Thyroid gland (tissue), 4 donors: ENCODE measurements at regions not wholly inside any gene's neighbourhood (a gene's known extent, or its start where the extent isn't known, plus 50 kb on each side); places are given as distances from the start of the nearest gene placed in this dataset.

ENCODE experiments used
- DNase-seq, 2 donors: peaks; one replicate each; pipeline ENCODE4 v3.0.0-alpha.2; 2019
- H3K27ac ChIP-seq, 3 donors: fragments of 200-600 bp; sonication (generic); 1 replicate in 2 of 3; 2 replicates in 1 of 3; pipeline ENCODE4 v1.5.1; 2016 to 2019; ENCODE audit warnings: mild to moderate bottlenecking in 1 of 3, moderate library complexity in 1 of 3
- H3K27me3 ChIP-seq: fragments of 200-600 bp; sonication (generic); one replicate; pipeline ENCODE4 v1.5.1; 2019
- H3K36me3 ChIP-seq, 2 donors: fragments of 200-600 bp; sonication (generic); one replicate each; pipeline ENCODE4 v1.5.1; 2016 to 2019
- H3K4me1 ChIP-seq, 2 donors: fragments of 200-600 bp; sonication (generic); one replicate each; pipeline ENCODE4 v1.5.1; 2017 to 2019
- H3K4me3 ChIP-seq, 3 donors: fragments of 200-600 bp; sonication (generic); replicated peaks in 1 of 3; 1 replicate in 2 of 3; 2 replicates in 1 of 3; pipeline ENCODE4 v1.5.1; 2016; ENCODE audit warnings: mild to moderate bottlenecking in 1 of 3
- H3K9me3 ChIP-seq: fragments of 200-600 bp; sonication (generic); one replicate; pipeline ENCODE4 v1.5.1; 2017
- CTCF ChIP-seq, 6 experiments: fragments of 200-600 bp in 3 of 6; fragments of 450-650 bp in 3 of 6; sonication (generic) in 3 of 6; IDR thresholded peaks; one replicate each; pipeline ENCODE4 v1.5.1; 2016 to 2019; ENCODE audit warnings: antibody characterized with exemption in 6 of 6, mild to moderate bottlenecking in 2 of 6, inconsistent platforms in 1 of 6, moderate library complexity in 1 of 6
- POLR2A ChIP-seq, 2 donors: fragments of 450-650 bp; IDR thresholded peaks; one replicate each; pipeline ENCODE4 v1.6.1; 2017; ENCODE audit warnings: antibody characterized with exemption in 2 of 2, mild to moderate bottlenecking in 2 of 2, moderate library complexity in 1 of 2
- WGBS, 2 donors: methylation state at CpG; one replicate each; pipeline ENCODE4 v1.1.5; 2017; 5-methylcytosine and 5-hydroxymethylcytosine counted together
- intact Hi-C: fragments of 100-400 bp; cut with DNase I; formaldehyde crosslinking; loops from one replicate; pipeline ENCODE4 v1.15.1; 2023

DNA sequence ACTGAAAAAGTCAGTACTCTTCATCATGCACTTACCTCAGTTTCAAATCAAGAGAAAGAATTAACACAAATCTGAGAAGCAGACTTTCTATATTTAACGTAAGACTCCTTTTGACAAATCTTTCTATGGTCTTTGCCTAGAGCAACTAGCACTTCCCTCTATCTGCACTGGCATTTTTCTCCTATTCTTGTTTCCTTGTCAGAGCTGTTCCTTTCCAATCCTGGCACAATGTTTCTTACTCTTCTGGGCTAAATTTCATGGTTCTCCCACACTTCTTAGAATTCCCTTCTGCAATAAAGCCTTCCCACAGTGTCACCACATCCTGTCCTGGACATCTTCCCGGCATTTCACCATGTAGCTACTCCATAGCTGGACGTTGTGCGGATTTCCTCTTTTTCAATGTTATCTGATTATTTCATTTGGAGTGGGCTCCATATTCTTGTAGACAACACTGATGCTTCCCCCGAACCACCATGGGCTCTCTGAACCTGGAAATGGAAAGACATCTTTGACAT is 144.7 kb upstream of the CTNNA2 start:
- Histone ChIP-seq H3K9me3 (no peaks in the 10 kb centered on the region), H3K36me3 (no peaks in the 10 kb centered on the region), H3K4me3 (no peak overlapping the region), H3K4me1 (no peaks in the 10 kb centered on the region), H3K27ac (no peak overlapping the region), H3K27me3 (no peaks in the 10 kb centered on the region)
- no peak for DNase-seq
- TF ChIP-seq POLR2A (IDR thresholded peaks at IDR 0.05) (no peak), CTCF (IDR thresholded peaks at IDR 0.05) (no peak)
- WGBS, 2 donors, result 79 to 86% methylated on average over 5 of the region's 5 CpGs
- intact Hi-C loops, result no loop called here

DNA sequence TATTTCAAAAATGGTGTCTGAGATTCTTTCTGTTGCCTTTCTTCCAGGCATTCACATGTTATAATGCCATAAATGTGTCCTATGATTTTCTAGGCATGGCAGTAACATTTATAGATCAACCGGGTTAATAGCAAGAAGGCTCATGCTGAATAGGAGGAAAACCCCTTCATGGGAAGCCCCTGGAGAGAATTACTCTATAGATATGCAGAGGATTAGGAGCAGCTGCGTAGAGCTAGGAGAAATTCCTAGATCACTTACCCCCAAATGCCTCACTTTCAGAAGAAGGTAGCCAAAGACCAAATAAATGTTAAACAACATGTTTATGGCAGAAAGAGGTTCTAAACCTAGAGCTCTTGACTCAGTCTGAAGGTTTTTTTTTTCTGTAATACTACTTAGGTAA is 153.4 kb upstream of the CTNNA2 start:
- Histone ChIP-seq H3K4me1 (no peaks in the 10 kb centered on the region), H3K36me3 (no peaks in the 10 kb centered on the region), H3K9me3 (no peaks in the 10 kb centered on the region), H3K27me3 (no peaks in the 10 kb centered on the region), H3K27ac (no peak overlapping the region), H3K4me3 (no peak overlapping the region)
- intact Hi-C loops, result no loop called here
- DNase-seq, result no peak
- TF ChIP-seq POLR2A (IDR thresholded peaks at IDR 0.05), result no peak
- TF ChIP-seq CTCF (IDR thresholded peaks at IDR 0.05), result no peak
- WGBS, 2 donors, result 32 to 38% methylated on average over 2 of the region's 2 CpGs

DNA sequence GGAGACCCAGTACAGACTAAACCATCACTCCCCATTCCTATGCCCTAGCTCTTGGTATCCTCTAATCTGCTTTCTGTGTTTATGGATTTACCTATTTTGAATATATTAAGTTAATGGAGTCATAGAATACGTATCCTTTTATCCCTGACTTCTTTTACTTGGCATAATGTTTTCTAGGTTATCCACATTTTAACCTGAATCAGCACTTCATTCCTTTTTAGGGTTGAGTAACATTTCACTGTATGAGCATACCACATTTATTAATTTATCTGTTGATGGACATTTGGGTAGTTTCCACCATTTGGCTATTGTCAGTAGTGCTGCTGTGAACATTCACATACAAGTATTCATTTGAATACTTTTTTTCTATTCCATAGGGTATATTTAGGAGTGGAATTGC is 157.3 kb upstream of the CTNNA2 start:
- Histone ChIP-seq H3K4me1 (no peaks in the 10 kb centered on the region), H3K9me3 (no peaks in the 10 kb centered on the region), H3K27ac (no peak overlapping the region), H3K4me3 (no peak overlapping the region), H3K27me3 (no peaks in the 10 kb centered on the region), H3K36me3 (no peaks in the 10 kb centered on the region)
- TF ChIP-seq POLR2A (IDR thresholded peaks at IDR 0.05) (no peak), CTCF (IDR thresholded peaks at IDR 0.05) (no peak)
- intact Hi-C loops, result no loop called here
- no peak for DNase-seq
- WGBS, 2 donors, result 0 to 28% methylated on average over 1 of the region's 1 CpG

- Histone ChIP-seq H3K4me1 (no peaks in the 10 kb centered on the region), H3K4me3 (no peak overlapping the region), H3K36me3 (no peaks in the 10 kb centered on the region), H3K27me3 (no peaks in the 10 kb centered on the region), H3K9me3 (no peaks in the 10 kb centered on the region), H3K27ac (no peak overlapping the region)
- DNase-seq, result no peak
- TF ChIP-seq POLR2A (IDR thresholded peaks at IDR 0.05) (no peak), CTCF (IDR thresholded peaks at IDR 0.05) (no peak)
- intact Hi-C loops, result no loop called here
Observed at GRCh38 chr2:79327460-79327859, 167.9 kb upstream of the REG3A start.

DNA sequence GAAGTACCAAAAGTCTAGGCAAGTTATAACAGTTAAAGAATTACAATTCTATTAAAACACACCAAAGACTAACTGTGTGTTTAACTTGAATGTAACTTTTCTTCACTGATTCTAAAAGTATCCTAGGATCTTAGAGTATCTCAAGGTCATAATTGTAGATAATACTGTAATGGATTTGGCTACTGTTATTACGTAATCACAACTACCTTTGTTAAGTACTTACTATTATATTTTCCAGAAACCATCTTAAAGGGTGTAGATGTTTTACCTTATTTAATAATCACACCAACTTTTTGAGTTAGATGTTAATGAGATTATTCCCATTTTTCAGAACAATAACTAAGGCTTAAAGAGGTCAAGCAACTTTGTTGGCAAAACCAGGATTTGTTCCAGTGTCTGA is 161.3 kb upstream of the REG3A start:
- 88 to 92% methylated on average over 1 of the region's 1 CpG for WGBS, 2 donors
- Histone ChIP-seq H3K27me3 (no peaks in the 10 kb centered on the region), H3K36me3 (no peaks in the 10 kb centered on the region), H3K4me1 (no peaks in the 10 kb centered on the region), H3K27ac (no peak overlapping the region), H3K4me3 (no peak overlapping the region), H3K9me3 (no peaks in the 10 kb centered on the region)
- intact Hi-C loops, result no loop called here
- DNase-seq, result no peak
- TF ChIP-seq CTCF (IDR thresholded peaks at IDR 0.05), result no peak
- TF ChIP-seq POLR2A (IDR thresholded peaks at IDR 0.05), result no peak
